CD14-positive monocyte (primary cell): ENCODE measurements at regions not wholly inside any gene's neighbourhood (a gene's known extent, or its start where the extent isn't known, plus 50 kb on each side); places are given as distances from the start of the nearest gene placed in this dataset.

ENCODE experiments used
- DNase-seq, 3 donors: peaks; one replicate each; pipeline ENCODE4 v3.0.0-alpha.2; 2011 to 2022
- H2AFZ ChIP-seq: 2 replicates; pipeline ENCODE4 v1.6.0; 2012; ENCODE audit warnings: mild to moderate bottlenecking, low read depth, low read length, inconsistent platforms; ENCODE audit not compliant: insufficient read depth, poor library complexity, severe bottlenecking
- H3K27ac ChIP-seq, 2 donors: 1 replicate in 1 of 2; 2 replicates in 1 of 2; pipeline ENCODE4 v1.5.1; 2012 to 2013; ENCODE audit warnings: low read length in 2 of 2, control low read depth in 1 of 2, inconsistent platforms in 1 of 2, low read depth in 1 of 2, mild to moderate bottlenecking in 1 of 2
- H3K27me3 ChIP-seq, 2 donors: one replicate each; pipeline versions ENCODE4 v1.6.0 to v1.6.1; 2011 to 2013; ENCODE audit warnings: low read length in 2 of 2; ENCODE audit not compliant: control insufficient read depth in 2 of 2, insufficient read depth in 2 of 2
- H3K36me3 ChIP-seq, 2 donors: replicated peaks in 1 of 2; 1 replicate in 1 of 2; 2 replicates in 1 of 2; pipeline versions ENCODE4 v1.5.1 to v1.6.1; 2012 to 2013; ENCODE audit warnings: low read length in 2 of 2, control low read depth in 1 of 2, inconsistent platforms in 1 of 2, mild to moderate bottlenecking in 1 of 2; ENCODE audit not compliant: insufficient read depth in 2 of 2, control insufficient read depth in 1 of 2
- H3K4me1 ChIP-seq, 2 donors: 1 replicate in 1 of 2; 2 replicates in 1 of 2; pipeline versions ENCODE4 v1.5.1 to v1.6.1; 2012 to 2013; ENCODE audit warnings: low read length in 2 of 2, control low read depth in 1 of 2, inconsistent platforms in 1 of 2, mild to moderate bottlenecking in 1 of 2, moderate library complexity in 1 of 2; ENCODE audit not compliant: insufficient read depth in 2 of 2, control insufficient read depth in 1 of 2
- H3K4me2 ChIP-seq: replicated peaks from 2 replicates; pipeline ENCODE3; 2012; ENCODE audit warnings: low read length, moderate library complexity, mild to moderate bottlenecking; ENCODE audit not compliant: poor library complexity, severe bottlenecking; ENCODE audit errors: extremely low read depth
- H3K4me3 ChIP-seq, 3 experiments: fragments of 200-600 bp in 1 of 3; sonication (generic) in 1 of 3; replicated peaks in 1 of 3; 1 replicate in 2 of 3; 2 replicates in 1 of 3; pipeline ENCODE4 v1.5.1; 2011 to 2013; ENCODE audit warnings: low read length in 3 of 3, mild to moderate bottlenecking in 3 of 3, control low read depth in 2 of 3, low read depth in 2 of 3, inconsistent platforms in 1 of 3, moderate library complexity in 1 of 3
- H3K79me2 ChIP-seq: 2 replicates; pipeline ENCODE4 v1.6.0; 2012; ENCODE audit warnings: mild to moderate bottlenecking, control low read depth, inconsistent platforms, low read length, moderate library complexity; ENCODE audit not compliant: insufficient read depth
- H3K9ac ChIP-seq: 2 replicates; pipeline ENCODE4 v1.6.0; 2017; ENCODE audit warnings: low read length, mild to moderate bottlenecking; ENCODE audit not compliant: insufficient read depth, poor library complexity, severe bottlenecking
- H3K9me3 ChIP-seq, 2 donors: replicated peaks in 1 of 2; 1 replicate in 1 of 2; 2 replicates in 1 of 2; pipeline versions ENCODE4 v1.5.1 to v1.6.1; 2012 to 2013; ENCODE audit warnings: low read length in 2 of 2, control low read depth in 1 of 2; ENCODE audit not compliant: control insufficient read depth in 1 of 2, insufficient read depth in 1 of 2
- H4K20me1 ChIP-seq: 2 replicates; pipeline ENCODE4 v1.6.0; 2012; ENCODE audit warnings: mild to moderate bottlenecking, low read length, control low read depth, moderate library complexity; ENCODE audit not compliant: insufficient read depth
- H3K27ac Mint-ChIP-seq, 7 donors: one replicate each; pipeline ENCODE4 v1.8.0; 2020; ENCODE audit warnings: mild to moderate bottlenecking in 7 of 7, mixed read lengths in 7 of 7, moderate library complexity in 6 of 7, inconsistent platforms in 2 of 7
- H3K27me3 Mint-ChIP-seq, 3 donors: one replicate each; pipeline ENCODE4 v1.8.0; 2021 to 2022; ENCODE audit warnings: low read depth in 3 of 3, mild to moderate bottlenecking in 3 of 3, mixed read lengths in 3 of 3, moderate library complexity in 3 of 3, inconsistent platforms in 1 of 3
- H3K36me3 Mint-ChIP-seq, 2 donors: one replicate each; pipeline ENCODE4 v1.8.0; 2020; ENCODE audit warnings: mixed read lengths in 2 of 2, inconsistent platforms in 1 of 2, mild to moderate bottlenecking in 1 of 2
- H3K4me1 Mint-ChIP-seq: one replicate; pipeline ENCODE4 v1.8.0; 2020; ENCODE audit warnings: mild to moderate bottlenecking, mixed read lengths
- H3K4me3 Mint-ChIP-seq, 2 donors: one replicate each; pipeline ENCODE4 v1.8.0; 2020; ENCODE audit warnings: mild to moderate bottlenecking in 2 of 2, mixed read lengths in 2 of 2, moderate library complexity in 1 of 2
- H3K9me3 Mint-ChIP-seq, 7 donors: one replicate each; pipeline ENCODE4 v1.8.0; 2020 to 2022; ENCODE audit warnings: mixed read lengths in 7 of 7, mild to moderate bottlenecking in 6 of 7, moderate library complexity in 6 of 7, inconsistent platforms in 2 of 7
- WGBS: methylation state at CpG from one replicate; pipeline ENCODE4 v1.1.5; 2013; ENCODE audit warnings: missing lambda C conversion rate; ENCODE audit not compliant: insufficient coverage; 5-methylcytosine and 5-hydroxymethylcytosine counted together
- intact Hi-C, 2 donors: fragments of 100-400 bp; cut with micrococcal nuclease; formaldehyde crosslinking; loops; one replicate each; pipeline versions ENCODE4 v1.15.0 to v1.15.1; 2023
- TF ChIP-seq, protein P1 (sequence below): fragments of 200-600 bp; IDR thresholded peaks from one replicate; pipeline ENCODE4 v1.8.0; 2022; ENCODE audit warnings: antibody characterized with exemption, mild to moderate bottlenecking

DNA sequence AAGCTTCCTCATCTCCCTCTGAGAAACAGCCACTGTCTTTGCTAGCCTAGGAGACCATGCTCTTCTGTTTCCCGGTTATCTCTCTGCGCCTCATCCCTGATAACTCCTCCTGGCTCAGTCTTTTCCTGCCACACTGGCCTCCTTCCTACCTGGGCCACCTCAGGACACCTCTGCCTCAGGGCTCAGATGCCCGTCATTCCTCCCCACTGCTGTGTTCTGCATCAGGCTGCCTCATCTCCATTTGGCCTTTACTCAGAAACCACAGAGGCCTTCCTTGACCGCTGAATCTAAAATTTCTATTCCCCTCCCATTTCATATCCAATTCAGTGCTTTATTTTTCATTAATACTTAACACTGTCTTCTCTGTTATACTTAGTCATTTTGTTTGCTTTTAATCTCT is 311.0 kb upstream of the RGS6 start:
- no peaks in the 10 kb centered on the region for H3K27me3 ChIP-seq
- DNase-seq, result no peak
- H3K4me1 ChIP-seq, result peaks cover 0 to 3% of the 10 kb centered on the region in 2 donors
- WGBS, result 96% methylated on average over 4 of the region's 4 CpGs
- peaks cover 33 to 73% of the 10 kb centered on the region in 2 donors for H3K36me3 ChIP-seq
- no peak overlapping the region for H3K27ac ChIP-seq
- H2AFZ ChIP-seq, result no peak overlapping the region
- intact Hi-C loops, result no loop called here
- H3K9me3 ChIP-seq, result peaks cover 0 to 3% of the 10 kb centered on the region in 2 donors
- no peak overlapping the region for H3K4me3 ChIP-seq
- TF ChIP-seq, protein P1, sequence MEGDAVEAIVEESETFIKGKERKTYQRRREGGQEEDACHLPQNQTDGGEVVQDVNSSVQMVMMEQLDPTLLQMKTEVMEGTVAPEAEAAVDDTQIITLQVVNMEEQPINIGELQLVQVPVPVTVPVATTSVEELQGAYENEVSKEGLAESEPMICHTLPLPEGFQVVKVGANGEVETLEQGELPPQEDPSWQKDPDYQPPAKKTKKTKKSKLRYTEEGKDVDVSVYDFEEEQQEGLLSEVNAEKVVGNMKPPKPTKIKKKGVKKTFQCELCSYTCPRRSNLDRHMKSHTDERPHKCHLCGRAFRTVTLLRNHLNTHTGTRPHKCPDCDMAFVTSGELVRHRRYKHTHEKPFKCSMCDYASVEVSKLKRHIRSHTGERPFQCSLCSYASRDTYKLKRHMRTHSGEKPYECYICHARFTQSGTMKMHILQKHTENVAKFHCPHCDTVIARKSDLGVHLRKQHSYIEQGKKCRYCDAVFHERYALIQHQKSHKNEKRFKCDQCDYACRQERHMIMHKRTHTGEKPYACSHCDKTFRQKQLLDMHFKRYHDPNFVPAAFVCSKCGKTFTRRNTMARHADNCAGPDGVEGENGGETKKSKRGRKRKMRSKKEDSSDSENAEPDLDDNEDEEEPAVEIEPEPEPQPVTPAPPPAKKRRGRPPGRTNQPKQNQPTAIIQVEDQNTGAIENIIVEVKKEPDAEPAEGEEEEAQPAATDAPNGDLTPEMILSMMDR, result no peak
- Mint-ChIP-seq H3K27ac (peak overlapping the region in 2 of 7 donors; percentile 8 to 66), H3K9me3 (peaks cover 0 to 3% (median 2%) of the 10 kb centered on the region in 7 donors), H3K4me3 (no peak overlapping the region), H3K27me3 (peaks cover 0 to 5% (median 0%) of the 10 kb centered on the region in 3 donors), H3K36me3 (peaks cover 62 to 64% of the 10 kb centered on the region in 2 donors), H3K4me1 (peaks cover 6% of the 10 kb centered on the region)
- no peak overlapping the region for H3K4me2 ChIP-seq
- no peak overlapping the region for H3K9ac ChIP-seq
- peaks cover 18% of the 10 kb centered on the region for H4K20me1 ChIP-seq
- no peaks in the 10 kb centered on the region for H3K79me2 ChIP-seq

DNA sequence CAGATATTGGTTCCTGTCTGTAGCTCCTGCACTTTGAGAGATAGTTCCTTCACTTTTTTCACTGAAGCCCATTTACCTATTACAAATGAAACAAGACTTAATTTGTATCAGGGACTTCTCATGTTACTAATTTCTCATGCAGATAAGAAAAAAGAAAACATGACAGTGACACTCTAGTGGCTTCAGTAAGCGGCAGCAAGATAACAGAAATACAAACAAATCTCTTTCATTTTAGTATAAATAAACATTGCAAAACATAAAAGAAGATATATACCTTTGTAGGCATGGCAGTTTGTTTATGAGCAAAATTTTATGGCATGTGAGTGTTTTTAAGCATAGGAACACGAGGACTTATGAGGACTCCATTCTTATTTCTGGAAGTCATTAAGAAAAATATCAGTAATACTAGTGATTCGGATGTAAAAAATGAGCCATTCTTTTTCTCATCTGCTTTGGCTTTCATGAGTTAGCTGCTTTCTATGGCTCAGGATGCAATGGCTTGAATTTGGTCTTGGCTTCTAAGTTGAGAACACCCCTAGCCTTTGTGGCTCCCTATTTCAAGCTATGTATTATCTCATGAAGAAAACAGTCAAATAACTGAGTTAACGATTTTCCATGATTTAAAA is 310.1 kb upstream of the RGS6 start:
- peaks cover 6% of the 10 kb centered on the region for H3K4me1 Mint-ChIP-seq
- no peak overlapping the region for H3K27ac Mint-ChIP-seq
- H2AFZ ChIP-seq, result no peak overlapping the region
- DNase-seq, result no peak
- H3K79me2 ChIP-seq, result no peaks in the 10 kb centered on the region
- H3K4me2 ChIP-seq, result no peak overlapping the region
- peaks cover 11% of the 10 kb centered on the region for H4K20me1 ChIP-seq
- no peaks in the 10 kb centered on the region for H3K27me3 ChIP-seq
- intact Hi-C loops, result no loop called here
- peaks cover 0 to 3% of the 10 kb centered on the region in 2 donors for H3K9me3 ChIP-seq
- H3K4me3 ChIP-seq, result no peak overlapping the region
- TF ChIP-seq, protein P1, result no peak
- no peak overlapping the region for H3K4me3 Mint-ChIP-seq
- no peak overlapping the region for H3K27ac ChIP-seq
- H3K4me1 ChIP-seq, result peaks cover 0 to 3% of the 10 kb centered on the region in 2 donors
- H3K36me3 ChIP-seq, result peaks cover 33 to 75% of the 10 kb centered on the region in 2 donors
- peaks cover 0 to 5% (median 0%) of the 10 kb centered on the region in 3 donors for H3K27me3 Mint-ChIP-seq
- H3K9me3 Mint-ChIP-seq, result peaks cover 0 to 3% (median 2%) of the 10 kb centered on the region in 7 donors
- H3K36me3 Mint-ChIP-seq, result peaks cover 60 to 66% of the 10 kb centered on the region in 2 donors
- WGBS, result 100% methylated on average over 1 of the region's 4 CpGs
- H3K9ac ChIP-seq, result no peak overlapping the region
